ENCODE measurements at regions not wholly inside any gene's neighbourhood (a gene's known extent, or its start where the extent isn't known, plus 50 kb on each side); places are given as distances from the start of the nearest gene placed in this dataset.

DNA sequence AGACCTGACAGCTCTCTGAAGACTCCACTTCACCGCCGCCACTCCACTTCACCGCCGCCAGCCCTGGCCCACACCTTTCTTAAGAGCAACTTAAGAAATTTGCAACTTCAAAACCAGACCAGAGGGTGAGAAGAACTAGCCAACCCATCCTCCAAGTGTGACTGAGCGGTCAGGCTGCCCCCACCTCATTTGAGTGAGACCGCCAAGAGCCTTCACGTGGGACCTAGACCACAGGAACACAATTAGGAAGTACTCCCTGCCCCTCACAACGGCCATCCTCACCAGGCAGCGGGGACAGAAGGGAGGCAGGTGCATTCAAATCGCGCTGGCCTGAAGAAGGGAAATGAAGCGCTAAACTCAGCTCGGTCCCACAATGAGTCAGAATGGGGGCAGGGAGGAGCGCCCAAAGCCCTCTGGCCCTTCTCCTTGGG, 156.8 kb upstream of the BCL6 start:
- H3K36me3 ChIP-seq: no peaks in the 10 kb centered on the region
- no peak overlapping the region for H3K27ac ChIP-seq
- no peaks in the 10 kb centered on the region for H3K9me3 ChIP-seq
- H3K4me3 ChIP-seq: no peak overlapping the region
- DNase-seq (ENCODE audit: low spot score): no peak
- H3K27me3 ChIP-seq: no peaks in the 10 kb centered on the region
- TF ChIP-seq, protein P1, sequence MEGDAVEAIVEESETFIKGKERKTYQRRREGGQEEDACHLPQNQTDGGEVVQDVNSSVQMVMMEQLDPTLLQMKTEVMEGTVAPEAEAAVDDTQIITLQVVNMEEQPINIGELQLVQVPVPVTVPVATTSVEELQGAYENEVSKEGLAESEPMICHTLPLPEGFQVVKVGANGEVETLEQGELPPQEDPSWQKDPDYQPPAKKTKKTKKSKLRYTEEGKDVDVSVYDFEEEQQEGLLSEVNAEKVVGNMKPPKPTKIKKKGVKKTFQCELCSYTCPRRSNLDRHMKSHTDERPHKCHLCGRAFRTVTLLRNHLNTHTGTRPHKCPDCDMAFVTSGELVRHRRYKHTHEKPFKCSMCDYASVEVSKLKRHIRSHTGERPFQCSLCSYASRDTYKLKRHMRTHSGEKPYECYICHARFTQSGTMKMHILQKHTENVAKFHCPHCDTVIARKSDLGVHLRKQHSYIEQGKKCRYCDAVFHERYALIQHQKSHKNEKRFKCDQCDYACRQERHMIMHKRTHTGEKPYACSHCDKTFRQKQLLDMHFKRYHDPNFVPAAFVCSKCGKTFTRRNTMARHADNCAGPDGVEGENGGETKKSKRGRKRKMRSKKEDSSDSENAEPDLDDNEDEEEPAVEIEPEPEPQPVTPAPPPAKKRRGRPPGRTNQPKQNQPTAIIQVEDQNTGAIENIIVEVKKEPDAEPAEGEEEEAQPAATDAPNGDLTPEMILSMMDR (IDR thresholded peaks at IDR 0.05): no peak
- H3K4me1 ChIP-seq: peaks cover 0 to under 1% of the 10 kb centered on the region in 2 donors

DNA sequence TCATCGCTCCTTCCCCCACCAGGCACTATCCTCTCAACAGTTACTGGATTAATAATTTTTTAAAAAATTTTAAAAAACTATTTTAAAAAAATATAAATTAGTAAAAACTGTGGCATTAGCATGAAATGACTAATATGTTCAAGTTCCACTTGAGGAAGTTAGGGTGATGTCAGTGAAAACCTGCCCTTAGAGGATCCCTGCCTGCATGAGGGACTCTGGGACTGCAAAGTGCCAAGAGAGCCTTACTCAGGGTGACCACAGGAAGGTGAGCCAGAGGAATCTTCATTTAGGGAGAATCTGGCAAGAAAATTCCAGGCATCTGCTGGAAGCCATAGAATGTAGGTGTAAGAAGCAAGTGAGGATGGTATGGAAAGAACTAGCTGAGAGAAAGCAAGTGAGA, 157.7 kb upstream of the BCL6 start:
- H3K27me3 ChIP-seq: no peaks in the 10 kb centered on the region
- TF ChIP-seq, protein P1 (IDR thresholded peaks at IDR 0.05): no peak
- no peaks in the 10 kb centered on the region for H3K4me1 ChIP-seq
- no peaks in the 10 kb centered on the region for H3K9me3 ChIP-seq
- H3K4me3 ChIP-seq: no peak overlapping the region
- H3K36me3 ChIP-seq: no peaks in the 10 kb centered on the region
- no peak for DNase-seq (ENCODE audit: low spot score)
- H3K27ac ChIP-seq: no peak overlapping the region

DNA sequence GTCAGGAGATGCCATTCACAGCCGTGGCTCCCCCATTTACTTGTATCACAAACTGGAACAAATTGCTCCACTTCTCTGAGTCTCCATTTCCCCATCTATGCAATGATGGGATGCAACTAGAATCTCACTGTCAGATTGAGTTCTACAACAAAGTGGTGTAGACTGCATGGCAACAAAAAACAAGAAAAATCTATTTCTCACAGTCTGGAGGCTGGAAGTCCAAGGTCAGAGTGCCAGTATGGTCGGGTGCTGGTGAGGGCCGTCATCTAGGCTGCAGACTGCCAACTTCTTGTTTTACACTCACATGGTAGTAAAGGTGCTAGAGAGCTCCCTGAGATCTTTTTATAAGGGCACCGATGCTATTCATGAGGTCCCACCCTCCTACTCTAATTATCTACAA, 158.4 kb upstream of the BCL6 start:
- H3K9me3 ChIP-seq: no peaks in the 10 kb centered on the region
- DNase-seq (ENCODE audit: low spot score): no peak
- no peak overlapping the region for H3K27ac ChIP-seq
- H3K36me3 ChIP-seq: no peaks in the 10 kb centered on the region
- no peak overlapping the region for H3K4me3 ChIP-seq
- no peaks in the 10 kb centered on the region for H3K4me1 ChIP-seq
- no peaks in the 10 kb centered on the region for H3K27me3 ChIP-seq
- TF ChIP-seq, protein P1 (IDR thresholded peaks at IDR 0.05): no peak

DNA sequence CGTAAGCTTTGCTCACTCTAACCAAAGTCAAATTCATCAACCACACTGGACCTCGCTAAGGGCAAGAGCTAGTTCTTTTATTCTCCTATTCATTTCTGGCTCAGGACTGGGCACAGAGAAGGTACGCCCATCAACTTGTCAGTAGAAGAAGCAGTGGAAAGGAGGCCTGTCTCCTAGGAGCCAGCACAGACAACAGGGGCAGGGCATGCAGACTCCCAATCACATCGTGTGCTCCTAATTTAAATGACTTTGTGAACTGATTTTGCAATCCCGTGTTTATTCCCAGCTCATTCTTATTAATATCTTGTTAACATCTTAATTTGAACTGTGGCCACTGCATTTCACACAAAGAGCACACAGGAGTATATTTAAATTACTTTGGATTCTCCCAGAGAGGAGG, 161.1 kb upstream of the BCL6 start:
- Histone ChIP-seq H3K4me1 (no peaks in the 10 kb centered on the region), H3K36me3 (no peaks in the 10 kb centered on the region), H3K4me3 (no peak overlapping the region), H3K27ac (no peak overlapping the region), H3K9me3 (no peaks in the 10 kb centered on the region), H3K27me3 (no peaks in the 10 kb centered on the region)
- TF ChIP-seq, protein P1 (IDR thresholded peaks at IDR 0.05): no peak
- DNase-seq (ENCODE audit: low spot score): no peak

DNA sequence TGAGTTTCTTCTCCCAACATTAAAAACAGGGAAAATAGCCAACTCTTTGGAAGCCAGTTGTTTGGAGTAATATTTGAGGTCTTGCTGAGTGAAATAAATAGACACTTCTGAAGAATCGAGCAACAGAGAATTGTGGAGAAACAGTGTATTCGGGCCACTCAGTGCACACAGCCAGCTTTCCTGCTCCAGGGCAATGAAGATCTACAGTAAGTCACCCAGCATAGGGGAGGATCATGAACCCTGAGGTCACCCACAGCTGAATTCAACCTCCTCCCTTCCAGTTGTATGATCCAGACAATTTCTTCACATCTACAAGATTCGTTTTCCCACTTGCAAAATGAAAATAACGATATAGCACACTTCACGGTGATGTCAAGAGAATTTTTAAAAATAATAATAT, 161.7 kb upstream of the BCL6 start:
- DNase-seq (ENCODE audit: low spot score): no peak
- TF ChIP-seq, protein P1 (IDR thresholded peaks at IDR 0.05): no peak
- Histone ChIP-seq H3K9me3 (no peaks in the 10 kb centered on the region), H3K36me3 (no peaks in the 10 kb centered on the region), H3K27me3 (no peaks in the 10 kb centered on the region), H3K4me3 (no peak overlapping the region), H3K4me1 (no peaks in the 10 kb centered on the region), H3K27ac (no peak overlapping the region)

DNA sequence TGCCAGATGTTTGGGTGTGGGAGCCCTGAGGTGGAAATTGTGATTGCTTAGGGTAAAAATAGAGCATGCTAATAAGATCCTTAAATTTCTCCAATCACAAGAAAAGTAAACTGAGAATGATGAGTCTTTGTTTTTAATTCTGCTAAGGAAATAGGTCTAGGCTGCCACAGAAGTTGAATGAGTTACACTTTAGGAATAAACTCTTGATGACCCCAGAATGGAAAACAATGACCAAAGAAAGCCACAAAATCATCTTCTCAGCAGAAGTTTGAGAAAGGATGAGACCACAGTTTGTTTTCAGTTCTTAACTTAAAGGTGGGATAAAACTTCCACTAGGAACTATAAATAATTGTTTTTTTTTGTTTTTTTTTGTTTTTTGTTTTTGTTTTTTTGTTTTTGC, 164.6 kb upstream of the BCL6 start:
- H3K4me1 ChIP-seq: no peaks in the 10 kb centered on the region
- no peak overlapping the region for H3K27ac ChIP-seq
- no peaks in the 10 kb centered on the region for H3K36me3 ChIP-seq
- DNase-seq (ENCODE audit: low spot score): no peak
- no peaks in the 10 kb centered on the region for H3K9me3 ChIP-seq
- TF ChIP-seq, protein P1 (IDR thresholded peaks at IDR 0.05): no peak
- H3K4me3 ChIP-seq: no peak overlapping the region
- H3K27me3 ChIP-seq: no peaks in the 10 kb centered on the region
